Fibroblast of lung (primary cell): ENCODE measurements at regions not wholly inside any gene's neighbourhood (a gene's known extent, or its start where the extent isn't known, plus 50 kb on each side); places are given as distances from the start of the nearest gene placed in this dataset.
A peak's percentile ranks its signal among the peaks of the same experiment; 100 is the strongest.

Experiments used
- DNase-seq, 2 donors: peaks; one replicate each; pipeline versions ENCODE4 v3.0.0 to v3.0.0-alpha.2; 2010; ENCODE audit warnings: low read depth in 2 of 2
- H2AFZ ChIP-seq: 2 replicates; pipeline ENCODE4 v1.5.1; 2012; ENCODE audit warnings: low read length, control low read depth, inconsistent platforms
- H3K27ac ChIP-seq: 2 replicates; pipeline ENCODE4 v1.5.1; 2011; ENCODE audit warnings: low read length, control low read depth; ENCODE audit not compliant: insufficient read depth
- H3K27me3 ChIP-seq: 2 replicates; pipeline ENCODE4 v1.5.1; 2011; ENCODE audit warnings: mild to moderate bottlenecking, low read length; ENCODE audit not compliant: control insufficient read depth, insufficient read depth
- H3K36me3 ChIP-seq: 2 replicates; pipeline ENCODE4 v1.5.1; 2011; ENCODE audit warnings: low read length; ENCODE audit not compliant: control insufficient read depth, insufficient read depth
- H3K4me1 ChIP-seq: 2 replicates; pipeline ENCODE4 v1.5.1; 2011; ENCODE audit warnings: low read length; ENCODE audit not compliant: control insufficient read depth, insufficient read depth; ENCODE audit errors: extremely low read depth
- H3K4me2 ChIP-seq: 2 replicates; pipeline ENCODE4 v1.5.1; 2011; ENCODE audit warnings: low read length, control low read depth; ENCODE audit not compliant: insufficient read depth; ENCODE audit errors: extremely low read depth
- H3K4me3 ChIP-seq, 4 experiments: fragments of 200-600 bp in 1 of 4; sonication (generic) in 1 of 4; replicated peaks in 1 of 4; 2 replicates each; pipeline ENCODE4 v1.5.1; 2011 to 2016; ENCODE audit warnings: low read length in 4 of 4, low read depth in 3 of 4, mild to moderate bottlenecking in 3 of 4, control low read depth in 2 of 4, inconsistent platforms in 1 of 4, mixed read lengths in 1 of 4; ENCODE audit not compliant: insufficient read depth in 1 of 4; ENCODE audit errors: control extremely low read depth in 1 of 4
- H3K79me2 ChIP-seq: 2 replicates; pipeline ENCODE4 v1.5.1; 2012; ENCODE audit warnings: mild to moderate bottlenecking, low read length, inconsistent platforms; ENCODE audit not compliant: control insufficient read depth, insufficient read depth
- H3K9ac ChIP-seq: 2 replicates; pipeline ENCODE4 v1.5.1; 2011; ENCODE audit warnings: mild to moderate bottlenecking, low read length, control low read depth; ENCODE audit not compliant: insufficient read depth
- H3K9me3 ChIP-seq: 2 replicates; pipeline ENCODE4 v1.5.1; 2012; ENCODE audit warnings: low read depth, low read length; ENCODE audit not compliant: control insufficient read depth, insufficient read depth
- H4K20me1 ChIP-seq: 2 replicates; pipeline ENCODE4 v1.5.1; 2011; ENCODE audit warnings: low read length; ENCODE audit not compliant: control insufficient read depth, insufficient read depth; ENCODE audit errors: extremely low read depth
- EZH2 ChIP-seq: IDR thresholded peaks from 2 replicates; pipeline ENCODE4 v1.5.1; 2012; ENCODE audit warnings: low read length, control low read depth, mild to moderate bottlenecking; ENCODE audit errors: missing control alignments
- TF ChIP-seq, protein P1 (sequence below), 2 donors: IDR thresholded peaks in 1 of 2; conservative IDR thresholded peaks in 1 of 2; 1 replicate in 1 of 2; 2 replicates in 1 of 2; pipeline ENCODE4 v1.5.1; 2011 to 2012; ENCODE audit warnings: low read length in 2 of 2, control low read depth in 1 of 2, inconsistent platforms in 1 of 2, low read depth in 1 of 2, mild to moderate bottlenecking in 1 of 2

DNA sequence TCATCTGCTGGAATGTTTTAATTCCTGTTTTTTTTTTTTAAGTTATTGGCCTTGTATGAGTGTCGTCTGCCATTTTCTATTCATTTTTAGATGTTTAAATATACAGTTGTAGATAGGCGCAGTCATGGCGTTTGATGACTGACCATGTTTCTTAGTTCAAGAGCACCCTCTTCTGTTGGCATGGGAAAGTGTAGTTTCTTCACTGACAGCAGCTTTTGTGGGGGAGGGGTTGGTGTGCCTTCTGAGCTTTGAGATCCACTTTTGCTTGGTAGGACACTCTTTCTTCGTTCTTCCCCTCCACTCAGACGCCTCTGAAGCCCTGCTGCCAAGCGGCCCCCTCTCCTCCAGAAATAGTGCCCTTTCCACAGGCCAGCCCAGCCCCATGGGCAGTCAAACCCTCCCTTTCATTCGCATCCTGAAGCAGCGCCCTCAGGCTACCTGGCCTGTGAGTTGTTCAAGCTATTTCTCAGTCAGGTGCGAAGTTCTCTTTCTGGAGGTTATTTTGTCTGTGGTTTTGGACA is 492.0 kb downstream of the TNS1 start:
- H3K79me2 ChIP-seq = no peaks in the 10 kb centered on the region
- peak overlapping the region; percentile 2 for H3K27ac ChIP-seq
- peaks cover 12% of the 10 kb centered on the region for H3K4me1 ChIP-seq
- H3K36me3 ChIP-seq = no peaks in the 10 kb centered on the region
- H4K20me1 ChIP-seq = no peaks in the 10 kb centered on the region
- H3K27me3 ChIP-seq = no peaks in the 10 kb centered on the region
- H3K4me2 ChIP-seq = no peak overlapping the region
- peak; percentile 81 to 94 for DNase-seq
- no peak overlapping the region for H3K9ac ChIP-seq
- no peaks in the 10 kb centered on the region for H3K9me3 ChIP-seq
- TF ChIP-seq, protein P1, sequence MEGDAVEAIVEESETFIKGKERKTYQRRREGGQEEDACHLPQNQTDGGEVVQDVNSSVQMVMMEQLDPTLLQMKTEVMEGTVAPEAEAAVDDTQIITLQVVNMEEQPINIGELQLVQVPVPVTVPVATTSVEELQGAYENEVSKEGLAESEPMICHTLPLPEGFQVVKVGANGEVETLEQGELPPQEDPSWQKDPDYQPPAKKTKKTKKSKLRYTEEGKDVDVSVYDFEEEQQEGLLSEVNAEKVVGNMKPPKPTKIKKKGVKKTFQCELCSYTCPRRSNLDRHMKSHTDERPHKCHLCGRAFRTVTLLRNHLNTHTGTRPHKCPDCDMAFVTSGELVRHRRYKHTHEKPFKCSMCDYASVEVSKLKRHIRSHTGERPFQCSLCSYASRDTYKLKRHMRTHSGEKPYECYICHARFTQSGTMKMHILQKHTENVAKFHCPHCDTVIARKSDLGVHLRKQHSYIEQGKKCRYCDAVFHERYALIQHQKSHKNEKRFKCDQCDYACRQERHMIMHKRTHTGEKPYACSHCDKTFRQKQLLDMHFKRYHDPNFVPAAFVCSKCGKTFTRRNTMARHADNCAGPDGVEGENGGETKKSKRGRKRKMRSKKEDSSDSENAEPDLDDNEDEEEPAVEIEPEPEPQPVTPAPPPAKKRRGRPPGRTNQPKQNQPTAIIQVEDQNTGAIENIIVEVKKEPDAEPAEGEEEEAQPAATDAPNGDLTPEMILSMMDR (conservative IDR thresholded peaks at IDR 0.05 in 1 of 2, IDR thresholded peaks at IDR 0.05 in 1 of 2; ENCODE audit: low read depth in 1 of 2, low read length in 2 of 2) = peak; percentile 82 to 88
- TF ChIP-seq EZH2 = no peak
- no peak overlapping the region for H3K4me3 ChIP-seq
- H2AFZ ChIP-seq = peak overlapping the region; percentile 30

DNA sequence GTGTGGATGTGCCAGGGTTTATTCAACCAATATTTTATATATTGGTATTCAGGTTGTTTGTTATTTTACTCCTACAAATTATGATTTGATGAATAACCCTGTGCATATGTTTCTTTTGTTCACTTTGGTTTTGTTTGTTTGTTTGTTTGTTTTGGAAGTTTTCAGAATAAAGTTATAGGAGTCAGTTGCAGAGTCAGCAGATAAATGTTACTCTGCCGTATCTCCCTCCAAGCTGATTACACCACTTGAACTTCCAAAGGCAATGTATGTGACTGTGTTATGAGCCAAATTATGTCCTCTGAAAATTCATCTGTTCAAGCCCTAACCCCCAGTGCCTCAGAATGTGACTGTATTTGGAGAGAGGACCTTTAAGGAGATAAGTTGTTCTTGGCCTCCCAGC is 497.5 kb downstream of the TNS1 start:
- no peak overlapping the region for H2AFZ ChIP-seq
- H3K4me2 ChIP-seq = no peak overlapping the region
- TF ChIP-seq EZH2 = no peak
- TF ChIP-seq, protein P1 (conservative IDR thresholded peaks at IDR 0.05 in 1 of 2, IDR thresholded peaks at IDR 0.05 in 1 of 2; ENCODE audit: low read depth in 1 of 2, low read length in 2 of 2) = no peak
- no peak overlapping the region for H3K27ac ChIP-seq
- no peaks in the 10 kb centered on the region for H3K79me2 ChIP-seq
- no peaks in the 10 kb centered on the region for H3K36me3 ChIP-seq
- H3K9me3 ChIP-seq = no peaks in the 10 kb centered on the region
- H3K4me3 ChIP-seq = no peak overlapping the region
- no peak for DNase-seq
- H3K9ac ChIP-seq = no peak overlapping the region
- H3K27me3 ChIP-seq = no peaks in the 10 kb centered on the region
- H3K4me1 ChIP-seq = peaks cover under 1% of the 10 kb centered on the region
- no peaks in the 10 kb centered on the region for H4K20me1 ChIP-seq

DNA sequence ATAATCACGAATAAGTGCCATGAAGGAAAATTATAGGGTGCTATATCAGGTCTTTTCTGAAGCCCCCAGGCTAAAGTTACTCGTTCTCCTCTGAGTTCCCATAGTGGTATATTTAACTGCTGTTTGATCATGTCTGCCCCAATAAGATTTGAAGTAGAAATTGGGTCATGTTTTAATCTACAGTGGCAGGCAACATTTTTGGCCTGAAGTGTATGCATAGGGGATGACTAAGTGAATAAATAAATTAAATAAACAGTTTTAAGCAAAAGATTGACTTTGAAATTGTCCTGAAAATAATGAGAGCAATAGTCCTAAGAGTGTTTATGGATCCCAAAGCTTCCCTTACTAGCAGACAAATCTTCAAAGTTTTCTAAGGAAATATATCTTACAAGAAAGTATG is 500.9 kb downstream of the TNS1 start:
- TF ChIP-seq EZH2 = no peak
- TF ChIP-seq, protein P1 (conservative IDR thresholded peaks at IDR 0.05 in 1 of 2, IDR thresholded peaks at IDR 0.05 in 1 of 2; ENCODE audit: low read depth in 1 of 2, low read length in 2 of 2) = no peak
- Histone ChIP-seq H4K20me1 (no peaks in the 10 kb centered on the region), H2AFZ (no peak overlapping the region), H3K79me2 (no peaks in the 10 kb centered on the region), H3K27ac (no peak overlapping the region), H3K27me3 (no peaks in the 10 kb centered on the region), H3K9me3 (no peaks in the 10 kb centered on the region), H3K4me1 (no peaks in the 10 kb centered on the region), H3K4me2 (no peak overlapping the region), H3K36me3 (no peaks in the 10 kb centered on the region), H3K9ac (no peak overlapping the region), H3K4me3 (no peak overlapping the region)
- no peak for DNase-seq
